HG02623 (cell line): ENCODE measurements at regions not wholly inside any gene's neighbourhood (a gene's known extent, or its start where the extent isn't known, plus 50 kb on each side); places are given as distances from the start of the nearest gene placed in this dataset.

Experiments
- ATAC-seq: cut with Tn5 transposase; IDR thresholded peaks from one replicate; pipeline ENCODE4 v1.9.1; 2021; ENCODE audit warnings: moderate library complexity; ENCODE audit not compliant: unreplicated experiment

DNA sequence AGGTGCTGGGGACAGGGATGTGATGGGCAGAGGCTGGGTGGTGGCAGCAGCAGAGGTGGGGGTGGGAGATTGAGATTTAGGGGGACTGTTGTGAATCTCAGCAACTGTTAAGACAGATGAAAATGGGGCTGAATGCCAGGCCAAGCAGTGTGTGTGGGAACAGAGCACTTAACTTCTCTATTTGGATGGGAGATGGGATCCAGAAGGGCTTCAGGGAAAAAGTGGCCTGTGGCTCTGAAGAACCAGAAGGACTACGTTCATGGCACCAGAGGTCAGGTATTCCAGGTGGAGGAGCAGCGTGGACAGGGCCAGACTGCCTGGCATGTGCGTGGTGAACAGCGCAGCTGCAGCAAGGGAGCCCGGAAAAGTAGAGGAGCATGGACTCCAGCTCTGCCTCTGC lies 82.6 kb upstream of the SYT13 start:
- ATAC-seq: no peak

DNA sequence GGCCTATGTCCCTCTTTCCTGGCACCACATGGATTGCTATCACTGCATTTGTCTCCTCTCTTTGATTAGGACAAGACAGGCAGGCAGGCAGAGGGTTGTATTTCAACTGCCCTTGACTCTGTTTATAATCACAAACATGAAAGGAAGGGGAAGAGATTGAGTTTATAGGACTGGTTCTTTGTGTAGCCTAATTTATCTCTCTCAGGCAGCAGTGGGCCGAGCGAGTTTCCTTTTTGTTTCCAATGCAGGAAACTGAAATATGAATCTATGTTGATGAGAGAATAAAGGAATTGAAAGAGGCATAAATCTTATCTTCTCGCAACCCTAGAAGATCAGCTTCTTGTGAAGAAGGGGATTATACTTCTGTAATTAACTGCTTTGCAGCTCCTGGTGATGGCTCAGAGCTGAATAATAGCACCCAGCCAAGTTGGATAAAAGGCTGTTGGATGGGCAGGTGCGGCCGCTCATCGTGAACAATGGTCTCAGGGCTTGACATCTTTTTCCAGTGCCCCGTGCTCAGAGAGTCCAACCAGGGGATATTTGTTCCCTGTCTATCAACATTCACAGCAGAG lies 80.6 kb upstream of the SYT13 start:
- no peak for ATAC-seq

DNA sequence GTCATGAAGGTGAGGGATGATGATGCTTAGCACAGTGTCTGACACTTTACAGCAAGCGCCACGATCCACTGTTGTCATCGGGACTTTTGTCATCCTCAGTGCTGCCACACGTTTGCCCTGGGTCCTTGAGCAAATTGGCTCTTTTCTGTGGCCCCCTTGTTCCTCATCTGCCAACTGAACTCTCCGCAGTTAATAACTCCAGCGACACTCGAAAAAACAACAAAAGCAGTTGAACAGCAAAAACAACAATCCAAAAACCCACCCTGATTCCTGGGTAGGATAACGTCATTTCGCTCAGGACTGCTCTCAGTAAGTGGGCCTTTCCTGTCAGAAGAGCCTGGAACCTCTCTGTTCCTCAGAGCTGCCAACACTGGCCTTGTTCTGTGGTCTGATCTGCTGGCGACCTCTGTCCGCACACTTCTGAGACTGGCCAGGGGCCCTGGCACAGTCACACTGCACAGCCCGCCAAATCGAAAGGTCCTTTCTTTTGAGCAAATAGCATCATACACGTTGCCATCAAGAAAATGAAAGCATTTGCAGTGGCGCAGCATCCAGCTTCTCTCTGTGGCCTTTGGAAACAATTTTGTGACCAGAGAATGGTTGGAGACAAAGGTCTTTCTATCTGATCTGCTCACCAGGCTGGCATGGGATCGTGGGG lies 79.9 kb upstream of the SYT13 start:
- no peak for ATAC-seq

DNA sequence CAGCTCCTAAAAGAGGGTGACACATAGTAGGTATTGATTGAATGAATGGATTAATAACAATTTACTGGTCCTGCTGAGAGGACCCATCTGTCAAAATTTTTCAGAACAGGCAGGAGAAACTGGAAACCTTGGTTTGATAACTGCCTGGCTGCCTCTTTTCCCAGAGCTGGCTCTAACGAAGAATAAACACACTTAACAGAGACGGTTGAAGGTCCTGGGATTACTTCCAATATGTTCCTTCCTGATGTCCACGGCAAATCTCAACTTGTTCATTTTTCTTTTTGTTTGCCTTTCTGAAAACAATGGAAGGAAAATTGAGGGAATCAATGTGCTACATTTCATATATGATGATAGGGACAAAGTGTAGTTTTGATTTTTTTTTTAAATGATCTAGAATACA lies 76.5 kb upstream of the SYT13 start:
- ATAC-seq: no peak

DNA sequence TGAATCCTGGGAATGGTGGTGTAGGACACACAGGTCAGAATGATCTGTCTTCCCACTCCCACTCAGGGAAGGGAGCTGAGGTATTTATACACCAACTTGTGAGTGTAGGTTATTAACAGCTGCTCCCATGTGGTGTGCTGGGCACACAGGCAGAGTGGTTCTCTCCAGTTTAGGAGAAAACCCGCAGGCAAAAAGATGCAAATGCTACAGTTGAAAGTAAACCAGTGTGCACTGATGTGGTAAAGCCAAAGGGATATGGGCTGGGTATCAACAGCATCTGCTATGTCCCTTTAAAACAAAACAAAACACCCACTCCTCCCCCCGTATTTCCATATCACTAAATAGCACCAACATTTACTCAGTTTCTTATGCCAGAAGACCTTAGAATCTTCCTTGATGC lies 75.4 kb upstream of the SYT13 start:
- ATAC-seq: no peak

DNA sequence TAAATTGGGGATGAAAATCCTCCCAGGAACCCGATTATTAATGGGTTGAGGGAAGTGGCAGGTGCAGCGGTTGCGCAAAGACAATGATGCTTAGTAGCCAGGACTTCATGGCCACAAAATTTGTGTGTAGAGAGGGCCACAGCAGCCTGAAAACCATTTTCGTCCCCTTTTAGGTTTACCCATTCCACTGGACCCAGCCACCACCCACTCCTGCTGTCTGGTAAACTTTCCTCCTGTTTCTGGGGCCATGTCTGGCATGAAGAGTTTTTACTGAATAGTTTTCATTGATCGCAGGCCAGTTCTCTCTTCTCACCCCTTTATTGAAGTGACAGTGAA lies 69.5 kb upstream of the SYT13 start:
- no peak for ATAC-seq

DNA sequence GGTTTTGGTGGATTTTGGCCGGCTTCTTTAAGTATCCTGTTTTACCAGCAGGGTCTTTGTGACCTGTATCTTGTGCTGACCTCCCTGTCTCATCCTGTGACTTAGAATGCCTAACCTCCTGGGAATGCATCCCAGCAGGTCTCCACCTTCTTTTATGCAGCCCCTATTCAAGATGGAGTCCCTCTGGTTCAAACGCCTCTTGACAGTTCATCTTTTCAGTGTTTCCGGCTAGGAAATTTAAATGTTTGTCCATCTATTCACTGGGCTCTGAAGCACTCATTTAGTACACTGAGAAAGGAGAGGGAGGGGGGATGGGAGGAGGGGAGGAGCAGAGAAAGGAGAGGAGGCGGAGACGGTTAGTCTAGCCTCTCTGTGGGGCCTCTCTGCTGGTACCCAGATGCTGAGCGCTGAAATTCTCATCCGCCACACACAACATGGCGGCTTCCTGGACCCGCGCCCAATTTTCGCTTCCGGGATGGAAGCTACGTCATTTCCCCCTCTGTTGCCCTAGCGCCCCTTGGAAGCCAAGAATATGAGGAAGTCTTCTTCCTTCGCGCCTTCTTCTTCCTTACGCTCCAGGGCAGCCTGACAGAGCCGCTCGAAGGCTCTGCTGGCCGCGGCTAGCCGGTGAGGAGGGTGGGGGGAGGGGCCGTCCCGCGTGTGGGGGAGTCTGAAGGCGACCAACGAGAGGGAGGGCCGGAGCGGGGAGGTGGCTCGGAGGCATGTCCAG lies 69.0 kb upstream of the SYT13 start:
- peak; percentile 95 for ATAC-seq

DNA sequence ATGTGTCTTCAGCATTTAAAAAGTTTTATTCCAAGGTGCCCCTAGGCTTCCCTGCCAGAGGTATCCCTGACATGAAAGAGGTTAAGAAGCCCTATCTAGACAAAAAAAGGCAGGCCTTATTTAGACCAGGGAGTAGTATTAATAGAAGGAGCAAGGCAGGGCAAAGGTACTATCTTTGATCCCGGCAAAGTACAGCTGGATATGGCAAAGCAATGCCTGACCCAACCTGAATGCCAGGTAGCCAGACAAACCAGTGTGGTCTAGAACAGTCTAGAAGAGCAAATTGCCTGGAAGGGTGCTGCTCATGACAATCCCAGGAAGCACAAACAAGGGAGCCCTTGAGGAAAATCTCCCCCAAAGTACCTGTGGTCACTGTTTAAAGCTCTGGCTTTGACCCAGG lies 62.6 kb upstream of the SYT13 start:
- no peak for ATAC-seq

DNA sequence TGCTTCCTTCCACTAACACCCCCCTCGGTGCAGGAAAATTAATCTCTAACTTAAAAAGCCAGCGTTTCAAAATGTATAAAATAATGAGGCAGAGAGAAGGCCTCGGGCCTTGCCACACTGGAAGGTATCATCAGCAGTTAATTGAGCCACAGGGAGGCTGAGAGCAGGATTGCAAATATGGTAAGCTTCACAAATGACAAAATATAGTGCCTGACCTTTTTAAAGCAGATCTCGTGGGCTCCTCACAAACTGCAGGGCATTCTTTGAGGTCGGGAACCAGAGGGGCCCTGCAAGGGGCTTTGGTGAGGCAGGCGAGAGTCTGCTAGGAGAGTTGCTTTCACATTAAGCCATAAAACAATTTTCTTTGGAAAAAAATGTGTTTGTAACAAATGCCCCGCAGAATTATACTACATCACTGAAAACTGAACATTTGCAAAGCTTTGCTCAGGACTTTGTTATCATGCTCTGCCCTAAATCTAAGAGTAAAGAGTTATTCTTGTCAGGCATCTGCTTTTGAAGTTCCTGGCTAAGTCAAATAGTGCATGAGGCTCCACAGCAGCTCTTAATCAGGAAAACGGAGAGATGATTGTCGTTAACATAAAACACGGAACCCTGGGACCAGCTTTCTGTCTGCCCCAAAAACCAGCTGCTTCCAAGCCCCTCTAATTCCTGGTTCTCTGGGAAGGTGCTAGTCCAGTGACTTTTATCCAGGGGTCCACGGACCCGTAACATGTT lies 61.4 kb upstream of the SYT13 start:
- ATAC-seq: no peak

DNA sequence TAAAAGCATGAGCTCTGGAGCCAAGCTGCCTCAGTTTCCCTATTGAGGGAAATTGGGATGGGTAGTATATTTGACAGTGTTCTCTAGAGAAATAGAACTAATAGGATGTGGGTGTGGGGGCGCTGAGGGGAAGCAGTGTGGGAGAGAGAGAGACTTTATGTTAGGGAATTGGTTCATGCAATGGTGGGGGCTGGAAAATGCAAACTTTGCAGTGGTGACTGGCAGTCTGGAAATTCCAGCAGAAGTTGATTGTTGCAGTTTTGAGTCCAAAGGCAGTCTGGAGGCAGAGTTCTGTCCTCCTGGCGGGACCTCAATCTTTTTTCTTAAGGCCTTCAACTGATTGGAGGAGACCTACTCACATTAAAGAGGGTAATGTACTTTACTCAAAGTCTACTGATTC lies 59.4 kb upstream of the SYT13 start:
- no peak for ATAC-seq

DNA sequence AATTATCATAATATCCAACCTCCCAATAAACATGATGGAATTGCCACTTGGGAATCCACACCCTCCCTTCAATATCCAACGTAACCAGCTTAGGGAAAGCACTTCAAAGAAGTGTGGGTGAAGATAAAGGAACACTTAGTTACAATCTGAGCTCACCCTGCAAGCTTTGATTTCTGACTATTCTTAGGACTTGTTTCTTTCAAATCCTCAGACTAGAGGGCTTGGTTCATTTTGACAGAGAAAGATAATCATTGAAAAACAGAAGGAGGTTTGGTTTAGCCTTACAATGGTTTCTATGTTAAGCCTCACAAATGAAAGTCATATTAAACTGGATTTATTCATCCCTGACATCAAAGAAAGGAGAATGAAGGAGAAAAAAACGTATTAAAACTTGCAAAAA lies 57.9 kb upstream of the SYT13 start:
- ATAC-seq: no peak

DNA sequence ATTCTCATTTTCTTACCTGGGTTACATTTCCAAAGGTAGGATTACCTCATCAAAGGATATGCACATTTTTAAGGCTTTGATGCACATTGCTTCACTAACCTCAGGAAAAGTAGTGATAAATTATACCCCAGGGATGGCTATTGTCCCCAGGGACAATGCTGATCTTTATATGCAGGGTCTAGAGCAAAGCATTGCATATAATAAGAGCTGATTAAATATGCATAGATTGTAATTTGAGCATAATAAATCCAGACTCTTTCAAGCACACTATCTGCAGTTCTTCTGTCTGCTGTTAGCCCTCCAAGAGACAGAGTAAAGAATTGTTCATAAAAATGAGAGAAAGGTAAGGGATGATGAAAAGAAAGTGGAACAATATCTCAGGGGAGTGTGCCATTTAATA lies 57.3 kb upstream of the SYT13 start:
- ATAC-seq: no peak

DNA sequence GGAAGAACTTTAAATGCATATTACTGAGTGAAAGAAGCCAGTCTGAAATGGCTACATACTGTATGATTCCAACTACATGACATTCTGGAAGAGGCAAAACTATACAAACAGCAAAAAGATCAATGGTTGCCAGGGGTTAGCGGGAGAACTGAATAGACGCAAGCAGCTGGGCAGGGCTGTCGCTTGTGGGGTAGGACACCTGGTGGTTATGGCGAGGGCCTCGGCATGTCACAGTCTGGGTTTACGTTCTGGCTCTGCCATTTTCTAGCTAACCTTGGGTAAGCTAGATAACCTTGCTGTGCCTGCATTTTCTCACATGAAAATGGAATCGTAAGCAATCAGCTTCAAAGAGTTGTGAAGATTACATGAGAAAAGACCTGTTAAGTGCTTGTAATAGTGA lies 55.2 kb upstream of the SYT13 start:
- no peak for ATAC-seq

DNA sequence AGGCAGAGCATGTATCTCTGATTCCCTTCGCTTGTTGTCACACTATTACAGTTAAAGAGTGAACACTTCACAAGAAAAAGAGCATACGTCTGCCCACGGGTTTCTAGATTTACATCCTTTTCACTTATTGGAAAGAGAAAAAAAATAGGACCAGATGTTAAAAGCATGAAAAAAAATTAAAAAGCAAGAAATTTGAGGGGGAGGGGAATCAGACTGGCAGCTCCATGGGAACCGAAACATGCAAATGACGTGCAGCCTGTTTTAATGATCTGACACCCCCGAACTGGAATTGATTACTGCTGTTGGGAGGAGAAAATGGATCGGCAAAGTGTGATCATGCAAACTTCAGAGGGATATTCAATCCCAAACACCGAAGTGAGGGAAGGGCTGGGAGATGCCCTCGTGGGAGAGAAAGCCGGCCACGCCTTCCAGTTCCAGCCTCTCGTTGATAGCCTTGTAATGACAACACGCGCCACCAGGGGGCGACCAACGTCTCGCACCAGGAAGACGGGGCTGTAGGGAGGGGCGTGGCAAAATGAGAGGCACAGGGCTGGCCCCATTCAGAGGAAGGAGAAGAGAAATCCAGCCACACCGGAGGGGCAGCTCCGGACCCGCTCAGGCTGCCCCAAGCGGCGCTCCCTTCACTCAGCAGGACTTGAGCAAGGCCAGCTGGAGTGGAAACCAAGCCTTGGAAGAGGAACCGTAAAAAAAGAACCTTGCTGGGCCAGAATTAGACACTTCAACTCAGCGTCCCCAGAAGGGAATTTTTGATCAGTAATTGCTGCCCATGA lies 53.8 kb upstream of the SYT13 start:
- peak; percentile 95 for ATAC-seq

DNA sequence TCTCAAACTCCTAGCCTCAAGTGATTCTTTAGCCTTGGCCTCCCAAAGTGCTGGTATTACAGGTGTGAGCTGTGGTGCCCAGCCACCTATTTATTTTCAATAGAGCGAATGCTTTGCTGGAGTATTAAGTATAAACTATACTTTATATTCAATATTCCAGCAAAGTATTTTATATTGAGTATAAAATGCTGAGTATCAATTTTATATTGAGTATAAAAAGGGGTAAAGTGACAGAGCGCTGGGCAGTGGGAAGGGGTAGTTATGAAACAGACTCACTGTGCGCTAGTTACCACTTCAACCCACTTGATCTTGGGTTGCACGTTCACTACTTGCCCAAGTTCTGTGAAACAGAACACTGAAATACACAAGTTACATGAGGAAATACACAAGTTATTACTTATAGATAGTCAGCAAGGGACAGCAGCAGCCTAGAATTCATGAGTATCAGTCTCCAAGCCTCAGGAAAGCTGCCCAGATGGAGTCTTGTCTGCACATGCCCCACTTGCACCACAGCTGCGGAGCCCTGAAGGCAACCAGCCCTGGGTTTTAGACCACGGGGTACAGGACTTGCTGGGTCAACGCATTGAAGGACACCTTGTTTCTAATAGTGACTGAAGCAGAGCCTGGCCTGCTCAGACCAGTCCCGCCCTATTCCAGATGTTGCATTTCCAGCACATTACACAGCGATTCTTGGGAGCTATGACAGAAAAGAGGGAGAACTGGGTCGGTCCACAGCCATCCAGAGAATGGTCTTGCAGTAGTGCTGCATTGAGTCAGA lies 51.6 kb upstream of the SYT13 start:
- ATAC-seq: no peak

DNA sequence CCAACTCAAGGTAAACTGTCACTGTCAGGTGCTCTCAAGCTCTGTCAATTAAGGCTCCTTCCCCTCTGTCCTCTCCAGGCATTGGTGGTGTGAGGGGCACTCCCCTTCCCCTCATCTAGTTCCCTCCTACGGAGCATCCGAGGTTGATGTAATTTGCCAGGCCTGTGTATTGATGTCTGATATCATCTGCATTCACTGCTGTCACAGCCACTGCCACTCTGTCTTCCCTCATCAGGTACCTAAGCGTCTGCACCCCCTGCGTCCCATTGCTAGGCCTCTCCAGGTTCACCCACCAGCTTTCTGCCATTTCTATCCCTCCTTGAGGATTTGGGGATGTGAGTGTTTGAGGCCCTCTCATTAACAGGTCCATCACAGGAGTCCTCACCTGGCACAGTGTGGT lies 50.0 kb upstream of the SYT13 start:
- no peak for ATAC-seq
